T-helper 2 cell treated with Interferon-gamma antibody and Interleukin-4, amounts not matched to agents 5 μg/mL and 100 μg/mL, for 36 hours (primary cell): ENCODE measurements at regions not wholly inside any gene's neighbourhood (a gene's known extent, or its start where the extent isn't known, plus 50 kb on each side); places are given as distances from the start of the nearest gene placed in this dataset.

Experiments used
- DNase-seq: peaks from one replicate; pipeline ENCODE4 v3.0.0; 2021; ENCODE audit warnings: low spot score
- H3K27ac Mint-ChIP-seq: one replicate; pipeline ENCODE4 v1.8.0; 2021; ENCODE audit warnings: mild to moderate bottlenecking, mixed read lengths
- H3K27me3 Mint-ChIP-seq: one replicate; pipeline ENCODE4 v1.8.0; 2021; ENCODE audit warnings: low read depth, mixed read lengths
- H3K36me3 Mint-ChIP-seq: one replicate; pipeline ENCODE4 v1.8.0; 2021; ENCODE audit warnings: low read depth, mixed read lengths
- H3K4me1 Mint-ChIP-seq: one replicate; pipeline ENCODE4 v1.8.0; 2021; ENCODE audit warnings: low read depth, mixed read lengths
- H3K4me3 Mint-ChIP-seq: one replicate; pipeline ENCODE4 v1.8.0; 2022; ENCODE audit warnings: mild to moderate bottlenecking, moderate library complexity, mixed read lengths
- H3K9me3 Mint-ChIP-seq: one replicate; pipeline ENCODE4 v1.8.0; 2021; ENCODE audit warnings: mixed read lengths

DNA sequence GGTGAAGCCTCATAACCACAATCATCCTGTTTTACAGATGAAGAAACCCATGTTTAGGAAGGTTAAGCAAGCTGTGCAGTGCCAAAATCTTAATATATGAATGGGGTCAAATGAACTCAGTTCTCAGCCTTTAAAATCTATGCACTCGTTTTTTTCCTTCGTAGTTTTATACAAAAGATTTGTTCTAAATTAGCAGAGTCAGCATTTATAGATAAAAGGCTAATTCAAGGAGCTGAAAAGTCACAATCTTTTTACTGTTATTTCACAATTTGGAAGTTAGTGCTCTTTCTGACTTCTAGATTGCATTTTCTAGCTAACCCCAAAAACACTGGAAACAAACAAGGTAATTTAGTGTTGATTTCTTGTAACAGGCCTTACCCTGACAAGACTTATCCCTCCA lies 766.9 kb upstream of the ADGRL4 start:
- H3K27ac Mint-ChIP-seq: no peak overlapping the region
- no peaks in the 10 kb centered on the region for H3K27me3 Mint-ChIP-seq
- H3K4me1 Mint-ChIP-seq: no peaks in the 10 kb centered on the region
- no peaks in the 10 kb centered on the region for H3K36me3 Mint-ChIP-seq
- DNase-seq: no peak
- H3K4me3 Mint-ChIP-seq: no peak overlapping the region
- peaks cover 6% of the 10 kb centered on the region for H3K9me3 Mint-ChIP-seq

GRCh38 chr1:79762461-79762860 lies 755.9 kb upstream of the ADGRL4 start:
- Mint-ChIP-seq H3K4me1 (no peaks in the 10 kb centered on the region), H3K9me3 (peaks cover 21% of the 10 kb centered on the region), H3K4me3 (no peak overlapping the region), H3K27ac (no peak overlapping the region), H3K27me3 (no peaks in the 10 kb centered on the region), H3K36me3 (no peaks in the 10 kb centered on the region)
- DNase-seq: no peak

- no peak overlapping the region for H3K27ac Mint-ChIP-seq
- DNase-seq: no peak
- no peaks in the 10 kb centered on the region for H3K36me3 Mint-ChIP-seq
- no peaks in the 10 kb centered on the region for H3K4me1 Mint-ChIP-seq
- peaks cover 26% of the 10 kb centered on the region for H3K9me3 Mint-ChIP-seq
- H3K4me3 Mint-ChIP-seq: no peak overlapping the region
- no peaks in the 10 kb centered on the region for H3K27me3 Mint-ChIP-seq
Observed at GRCh38 chr1:79760531-79760930, 754.0 kb upstream of the ADGRL4 start.

- Mint-ChIP-seq H3K27ac (no peak overlapping the region), H3K4me3 (no peak overlapping the region), H3K27me3 (no peaks in the 10 kb centered on the region), H3K4me1 (no peaks in the 10 kb centered on the region), H3K36me3 (no peaks in the 10 kb centered on the region), H3K9me3 (peaks cover 22% of the 10 kb centered on the region)
- DNase-seq: no peak
Observed at GRCh38 chr1:79749607-79750006, 743.1 kb upstream of the ADGRL4 start.

GRCh38 chr1:79745929-79746328 lies 739.4 kb upstream of the ADGRL4 start:
- Mint-ChIP-seq H3K9me3 (peaks cover 23% of the 10 kb centered on the region), H3K27ac (no peak overlapping the region), H3K4me1 (no peaks in the 10 kb centered on the region), H3K36me3 (no peaks in the 10 kb centered on the region), H3K4me3 (no peak overlapping the region), H3K27me3 (no peaks in the 10 kb centered on the region)
- no peak for DNase-seq

GRCh38 chr1:79744746-79745145 lies 738.2 kb upstream of the ADGRL4 start:
- Mint-ChIP-seq H3K4me1 (no peaks in the 10 kb centered on the region), H3K9me3 (peaks cover 23% of the 10 kb centered on the region), H3K4me3 (no peak overlapping the region), H3K27ac (no peak overlapping the region), H3K27me3 (no peaks in the 10 kb centered on the region), H3K36me3 (no peaks in the 10 kb centered on the region)
- DNase-seq: no peak

DNA sequence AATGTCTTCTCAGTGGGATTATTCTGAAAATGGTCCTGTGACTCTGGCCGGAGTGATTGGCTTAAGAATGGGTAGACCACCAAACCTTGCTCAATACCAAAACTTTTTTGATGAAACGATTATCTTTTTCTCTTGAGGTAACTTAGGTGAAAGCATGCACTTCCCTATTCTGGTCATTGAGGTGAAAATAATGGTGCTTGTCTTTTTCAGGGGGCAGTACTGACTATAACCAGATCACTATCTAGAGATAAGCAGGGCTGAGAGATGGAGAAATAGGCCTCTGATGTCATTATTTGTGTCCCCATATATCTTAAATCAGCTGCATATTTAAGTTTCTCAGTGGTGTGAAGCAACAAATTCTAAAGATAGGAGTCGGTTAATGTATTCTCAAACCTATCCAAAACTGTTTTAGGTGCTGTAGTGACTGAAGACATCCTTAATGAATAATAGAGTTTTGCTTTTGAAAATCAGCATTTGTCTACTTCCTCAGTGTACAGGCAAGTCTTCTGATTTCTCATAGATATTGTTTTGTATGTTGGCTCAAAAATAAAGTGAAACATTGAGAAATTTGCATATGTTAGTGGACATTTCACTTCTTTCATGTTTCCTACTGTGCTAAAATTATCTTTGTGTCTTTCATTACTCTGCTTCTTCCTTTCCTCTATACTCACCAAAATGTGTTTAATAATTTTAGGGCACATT lies 735.3 kb upstream of the ADGRL4 start:
- H3K27ac Mint-ChIP-seq: no peak overlapping the region
- no peaks in the 10 kb centered on the region for H3K4me1 Mint-ChIP-seq
- DNase-seq: no peak
- peaks cover 17% of the 10 kb centered on the region for H3K9me3 Mint-ChIP-seq
- H3K27me3 Mint-ChIP-seq: no peaks in the 10 kb centered on the region
- no peaks in the 10 kb centered on the region for H3K36me3 Mint-ChIP-seq
- H3K4me3 Mint-ChIP-seq: no peak overlapping the region

GRCh38 chr1:79738101-79738500 lies 731.6 kb upstream of the ADGRL4 start:
- DNase-seq: no peak
- Mint-ChIP-seq H3K27me3 (no peaks in the 10 kb centered on the region), H3K9me3 (peaks cover 25% of the 10 kb centered on the region), H3K4me3 (no peak overlapping the region), H3K36me3 (no peaks in the 10 kb centered on the region), H3K27ac (no peak overlapping the region), H3K4me1 (no peaks in the 10 kb centered on the region)

- H3K4me1 Mint-ChIP-seq: no peaks in the 10 kb centered on the region
- H3K27me3 Mint-ChIP-seq: no peaks in the 10 kb centered on the region
- H3K4me3 Mint-ChIP-seq: no peak overlapping the region
- no peaks in the 10 kb centered on the region for H3K36me3 Mint-ChIP-seq
- H3K27ac Mint-ChIP-seq: no peak overlapping the region
- peaks cover 25% of the 10 kb centered on the region for H3K9me3 Mint-ChIP-seq
- no peak for DNase-seq
Observed at GRCh38 chr1:79737193-79737592, 730.7 kb upstream of the ADGRL4 start.

- H3K27ac Mint-ChIP-seq: no peak overlapping the region
- DNase-seq: no peak
Observed at GRCh38 chr1:79732950-79733349, 726.4 kb upstream of the ADGRL4 start.

GRCh38 chr1:79726911-79727310 lies 720.4 kb upstream of the ADGRL4 start:
- Mint-ChIP-seq H3K27me3 (no peaks in the 10 kb centered on the region), H3K4me3 (no peak overlapping the region), H3K27ac (no peak overlapping the region), H3K4me1 (no peaks in the 10 kb centered on the region), H3K9me3 (peaks cover 11% of the 10 kb centered on the region), H3K36me3 (no peaks in the 10 kb centered on the region)
- DNase-seq: no peak

More at GRCh38 chr1:79732950-79733349, 726.4 kb upstream of the ADGRL4 start:
- Mint-ChIP-seq H3K27me3 (no peaks in the 10 kb centered on the region), H3K9me3 (peaks cover 32% of the 10 kb centered on the region), H3K36me3 (no peaks in the 10 kb centered on the region), H3K4me3 (no peak overlapping the region), H3K4me1 (no peaks in the 10 kb centered on the region)

DNA sequence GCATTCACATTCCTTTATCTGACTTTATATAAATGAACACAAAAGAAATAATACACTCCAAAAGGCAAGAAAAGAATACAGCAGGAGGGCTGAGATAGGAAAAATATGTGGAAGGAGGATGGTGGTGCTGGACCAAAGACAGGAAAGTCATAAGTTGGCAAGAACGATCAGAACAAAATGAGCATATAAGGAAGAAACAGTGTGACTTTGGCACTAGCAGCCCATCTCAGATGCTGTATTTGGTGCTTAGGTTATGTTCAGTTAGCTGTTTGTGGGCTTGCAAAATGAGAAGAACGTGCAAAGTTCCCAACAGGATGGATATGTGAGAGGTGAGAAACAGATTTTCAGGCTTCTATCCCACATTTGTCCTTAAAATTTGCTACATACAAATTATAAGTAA lies 719.8 kb upstream of the ADGRL4 start:
- H3K27ac Mint-ChIP-seq: no peak overlapping the region
- peaks cover 11% of the 10 kb centered on the region for H3K9me3 Mint-ChIP-seq
- no peaks in the 10 kb centered on the region for H3K27me3 Mint-ChIP-seq
- no peaks in the 10 kb centered on the region for H3K36me3 Mint-ChIP-seq
- DNase-seq: no peak
- no peaks in the 10 kb centered on the region for H3K4me1 Mint-ChIP-seq
- H3K4me3 Mint-ChIP-seq: no peak overlapping the region

- Mint-ChIP-seq H3K36me3 (no peaks in the 10 kb centered on the region), H3K4me1 (no peaks in the 10 kb centered on the region), H3K27ac (no peak overlapping the region), H3K4me3 (no peak overlapping the region), H3K27me3 (no peaks in the 10 kb centered on the region), H3K9me3 (peaks cover 25% of the 10 kb centered on the region)
- DNase-seq: no peak
Observed at GRCh38 chr1:79716447-79716846, 709.9 kb upstream of the ADGRL4 start.

DNA sequence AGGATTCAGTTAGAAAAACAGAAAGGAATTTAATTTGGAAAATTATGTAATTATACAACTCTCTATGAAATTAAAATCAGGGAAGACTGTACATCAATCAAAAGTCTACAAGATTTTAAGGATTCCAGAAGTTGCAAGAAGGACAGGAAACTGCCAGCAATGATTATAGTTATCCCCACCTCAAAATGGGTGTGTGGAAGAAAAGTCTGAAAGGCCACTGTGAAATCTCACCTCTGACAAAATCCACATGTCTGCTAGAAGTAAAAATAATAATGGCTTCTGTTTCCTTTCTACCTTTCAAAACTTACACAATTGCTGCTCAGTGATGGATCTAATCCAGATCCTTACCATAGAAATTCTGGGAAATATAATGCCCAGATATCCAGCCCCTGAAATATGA lies 708.1 kb upstream of the ADGRL4 start:
- Mint-ChIP-seq H3K4me1 (no peaks in the 10 kb centered on the region), H3K36me3 (no peaks in the 10 kb centered on the region)
- DNase-seq: no peak

DNA sequence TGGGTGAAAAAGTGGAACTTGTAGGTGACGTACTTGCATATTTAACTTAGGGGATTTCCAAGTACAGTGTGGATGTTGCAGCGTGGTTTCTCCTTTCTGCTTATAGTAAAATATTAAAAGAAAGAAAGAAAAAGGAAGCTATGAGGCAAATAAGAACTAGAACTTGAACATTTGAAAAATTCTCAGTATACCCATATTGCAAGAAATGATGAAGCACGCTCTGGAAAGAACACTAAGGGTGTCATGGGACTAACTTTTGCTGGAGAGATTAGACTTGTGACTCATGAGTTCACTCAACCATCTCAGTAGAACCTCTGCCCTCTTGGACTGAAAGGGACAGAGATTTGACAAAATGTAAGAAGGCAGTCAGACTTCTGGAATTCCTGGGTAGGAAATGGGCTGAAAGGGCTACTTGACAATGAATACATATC lies 704.5 kb upstream of the ADGRL4 start:
- Mint-ChIP-seq H3K27ac (no peak overlapping the region), H3K27me3 (no peaks in the 10 kb centered on the region), H3K36me3 (no peaks in the 10 kb centered on the region), H3K4me1 (no peaks in the 10 kb centered on the region), H3K4me3 (no peak overlapping the region), H3K9me3 (peaks cover 18% of the 10 kb centered on the region)
- DNase-seq: no peak

More for the DNA sequence above, 708.1 kb upstream of the ADGRL4 start:
- Mint-ChIP-seq H3K9me3 (peaks cover 25% of the 10 kb centered on the region), H3K27me3 (no peaks in the 10 kb centered on the region), H3K4me3 (no peak overlapping the region), H3K27ac (no peak overlapping the region)
